ENCODE measurements at regions not wholly inside any gene's neighbourhood (a gene's known extent, or its start where the extent isn't known, plus 50 kb on each side); places are given as distances from the start of the nearest gene placed in this dataset.

DNA sequence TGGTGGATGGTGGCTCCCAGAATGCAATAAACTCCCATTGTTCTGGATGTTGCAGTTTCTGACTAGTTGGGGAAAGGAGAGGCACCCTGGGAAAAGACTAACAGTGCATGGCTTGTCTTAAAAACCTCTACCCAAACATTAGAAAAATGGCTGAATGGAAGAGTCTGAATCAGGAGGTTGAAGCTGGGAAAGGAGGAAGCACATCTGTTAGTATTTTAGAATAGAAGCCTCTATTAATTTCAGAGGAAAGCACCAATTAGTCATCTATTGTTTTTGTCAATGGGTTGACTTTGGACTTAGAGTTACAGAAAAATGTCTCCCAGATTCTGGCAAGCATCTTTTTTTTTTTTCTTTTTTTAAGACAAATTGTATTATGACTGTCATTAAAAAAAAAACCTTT, 56.1 kb upstream of the ELMO1 start:
- no peak for DNase-seq (ENCODE audit: low read depth)
- TF ChIP-seq, protein P1, sequence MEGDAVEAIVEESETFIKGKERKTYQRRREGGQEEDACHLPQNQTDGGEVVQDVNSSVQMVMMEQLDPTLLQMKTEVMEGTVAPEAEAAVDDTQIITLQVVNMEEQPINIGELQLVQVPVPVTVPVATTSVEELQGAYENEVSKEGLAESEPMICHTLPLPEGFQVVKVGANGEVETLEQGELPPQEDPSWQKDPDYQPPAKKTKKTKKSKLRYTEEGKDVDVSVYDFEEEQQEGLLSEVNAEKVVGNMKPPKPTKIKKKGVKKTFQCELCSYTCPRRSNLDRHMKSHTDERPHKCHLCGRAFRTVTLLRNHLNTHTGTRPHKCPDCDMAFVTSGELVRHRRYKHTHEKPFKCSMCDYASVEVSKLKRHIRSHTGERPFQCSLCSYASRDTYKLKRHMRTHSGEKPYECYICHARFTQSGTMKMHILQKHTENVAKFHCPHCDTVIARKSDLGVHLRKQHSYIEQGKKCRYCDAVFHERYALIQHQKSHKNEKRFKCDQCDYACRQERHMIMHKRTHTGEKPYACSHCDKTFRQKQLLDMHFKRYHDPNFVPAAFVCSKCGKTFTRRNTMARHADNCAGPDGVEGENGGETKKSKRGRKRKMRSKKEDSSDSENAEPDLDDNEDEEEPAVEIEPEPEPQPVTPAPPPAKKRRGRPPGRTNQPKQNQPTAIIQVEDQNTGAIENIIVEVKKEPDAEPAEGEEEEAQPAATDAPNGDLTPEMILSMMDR (IDR thresholded peaks at IDR 0.05; ENCODE audit: control insufficient read depth, extremely low read depth, insufficient read depth) = no peak
- H3K4me3 ChIP-seq (ENCODE audit: low read depth, low read length) = no peak overlapping the region

DNA sequence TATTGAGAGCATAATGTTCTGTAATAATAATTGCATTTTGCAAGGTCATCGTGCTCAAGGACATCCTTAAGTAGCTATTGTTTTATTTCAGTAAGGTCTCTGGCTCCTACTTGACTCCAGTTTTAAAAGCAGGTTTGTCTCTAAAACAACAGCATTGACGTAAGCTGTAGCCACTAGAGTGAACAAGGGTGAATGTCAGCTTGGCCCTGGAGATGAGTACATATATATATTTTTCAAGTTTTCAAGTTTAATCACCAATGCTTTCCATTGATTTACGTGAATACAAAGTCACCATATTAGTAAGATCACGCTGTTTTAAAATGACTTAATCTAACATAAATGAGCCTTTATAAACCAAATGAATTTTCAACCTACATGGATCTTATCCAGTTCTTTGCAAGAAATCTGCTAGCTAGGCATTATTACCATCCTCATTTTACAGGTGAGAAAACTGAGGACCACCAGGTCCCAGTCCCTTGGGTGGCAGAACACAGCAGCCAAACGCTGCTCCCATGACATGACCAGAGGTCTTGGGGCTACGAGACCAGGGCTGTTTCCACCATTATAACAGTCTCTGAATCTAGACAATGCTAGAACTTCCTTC, 57.2 kb upstream of the ELMO1 start:
- H3K4me3 ChIP-seq (ENCODE audit: low read depth, low read length) = no peak overlapping the region
- DNase-seq (ENCODE audit: low read depth) = no peak
- TF ChIP-seq, protein P1 (IDR thresholded peaks at IDR 0.05; ENCODE audit: control insufficient read depth, extremely low read depth, insufficient read depth) = no peak

DNA sequence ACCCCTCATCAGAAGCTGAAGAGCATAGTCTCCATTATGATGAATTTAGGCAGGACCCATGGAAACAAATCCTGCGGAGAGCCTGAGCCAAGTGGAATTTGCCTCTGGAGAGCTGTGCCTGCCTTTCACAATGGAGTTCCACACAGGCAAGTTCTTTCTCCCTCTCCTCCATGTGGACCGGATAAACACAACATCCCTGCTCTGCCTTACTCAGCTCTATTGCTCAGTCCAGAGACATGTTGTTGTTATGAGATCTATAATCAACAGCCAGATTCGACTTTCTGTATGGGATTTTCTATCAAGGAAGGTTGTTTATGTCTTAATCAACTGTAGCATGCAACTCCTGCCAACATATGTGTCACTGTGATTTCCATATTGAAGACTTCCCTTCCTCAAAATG, 59.5 kb upstream of the ELMO1 start:
- TF ChIP-seq, protein P1 (IDR thresholded peaks at IDR 0.05; ENCODE audit: control insufficient read depth, extremely low read depth, insufficient read depth) = no peak
- no peak overlapping the region for H3K4me3 ChIP-seq (ENCODE audit: low read depth, low read length)
- no peak for DNase-seq (ENCODE audit: low read depth)

DNA sequence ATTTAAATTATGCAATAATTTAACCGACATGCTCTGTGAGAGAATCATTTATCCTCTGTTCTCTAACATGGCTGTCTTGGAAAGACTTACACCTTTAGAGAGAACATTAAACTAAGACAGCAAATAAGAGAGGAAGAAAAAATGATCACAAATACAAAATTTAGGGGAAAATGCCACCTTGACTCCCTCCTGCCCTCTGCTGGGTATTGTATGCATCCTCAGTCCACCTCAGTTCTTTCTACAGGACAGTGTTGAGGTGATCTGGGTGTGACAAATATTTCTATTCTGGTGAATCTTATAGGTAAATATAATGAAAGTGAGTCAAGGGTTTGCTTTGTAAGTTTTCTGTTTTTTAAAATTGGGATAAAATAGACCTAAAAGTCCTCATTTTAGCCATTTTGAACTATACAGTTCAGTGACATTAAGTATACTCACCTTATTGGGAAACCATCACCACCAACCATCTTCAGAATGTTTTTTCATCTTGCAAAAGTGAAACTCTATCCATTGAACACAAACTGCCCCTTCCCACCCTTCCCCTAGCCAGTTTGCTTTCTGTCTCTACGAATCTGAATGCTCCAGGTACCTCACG, 61.5 kb upstream of the ELMO1 start:
- no peak for DNase-seq (ENCODE audit: low read depth)
- H3K4me3 ChIP-seq (ENCODE audit: low read depth, low read length) = no peak overlapping the region
- TF ChIP-seq, protein P1 (IDR thresholded peaks at IDR 0.05; ENCODE audit: control insufficient read depth, extremely low read depth, insufficient read depth) = peak; percentile 59

DNA sequence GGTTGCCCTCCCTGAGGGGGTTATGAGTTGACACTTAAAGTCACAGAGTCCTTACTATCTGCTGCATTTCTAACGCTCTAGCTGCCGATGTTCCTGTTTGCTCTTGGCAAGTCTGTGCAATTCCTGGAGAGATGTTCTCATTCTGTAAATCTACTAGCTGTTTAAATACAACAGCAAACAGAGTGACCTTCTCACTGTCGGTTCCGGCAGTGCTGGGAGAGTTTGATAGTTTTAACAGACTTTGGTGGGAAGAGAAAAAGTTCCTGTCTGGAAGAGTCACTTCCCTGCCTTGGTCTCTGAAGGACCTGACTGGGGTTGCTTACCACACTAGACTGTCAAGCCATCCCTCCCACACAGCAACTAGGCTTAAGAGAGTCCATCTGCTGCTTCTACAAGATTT, 63.3 kb upstream of the ELMO1 start:
- H3K4me3 ChIP-seq (ENCODE audit: low read depth, low read length) = peak overlapping the region; percentile 21; the same call in 1 of the 2 replicates

DNA sequence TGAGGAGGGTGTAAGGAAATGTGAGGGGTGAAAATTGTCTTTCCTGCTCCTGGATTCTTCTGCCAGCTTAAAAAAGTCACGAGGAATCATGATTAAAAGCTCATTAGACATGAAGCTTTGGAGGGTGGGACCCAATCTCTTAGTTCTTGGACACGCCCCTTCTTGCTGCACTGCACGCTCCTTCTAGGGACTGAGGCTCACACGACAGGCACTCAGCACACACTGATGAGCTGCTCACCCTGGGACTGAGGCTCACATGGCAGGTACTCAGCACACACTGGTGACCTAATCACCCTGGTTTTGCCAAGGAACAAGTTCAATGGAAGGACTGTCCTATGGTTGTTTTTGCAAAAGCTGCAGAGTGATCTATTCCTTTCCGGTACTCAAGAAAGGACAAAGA, 65.8 kb upstream of the ELMO1 start:
- DNase-seq (ENCODE audit: low read depth) = no peak
- no peak overlapping the region for H3K4me3 ChIP-seq (ENCODE audit: low read depth, low read length)
- TF ChIP-seq, protein P1 (IDR thresholded peaks at IDR 0.05; ENCODE audit: control insufficient read depth, extremely low read depth, insufficient read depth) = no peak

More for the DNA sequence above, 63.3 kb upstream of the ELMO1 start:
- TF ChIP-seq, protein P1 (IDR thresholded peaks at IDR 0.05; ENCODE audit: control insufficient read depth, extremely low read depth, insufficient read depth) = no peak
- peak; percentile 63 for DNase-seq (ENCODE audit: low read depth)

DNA sequence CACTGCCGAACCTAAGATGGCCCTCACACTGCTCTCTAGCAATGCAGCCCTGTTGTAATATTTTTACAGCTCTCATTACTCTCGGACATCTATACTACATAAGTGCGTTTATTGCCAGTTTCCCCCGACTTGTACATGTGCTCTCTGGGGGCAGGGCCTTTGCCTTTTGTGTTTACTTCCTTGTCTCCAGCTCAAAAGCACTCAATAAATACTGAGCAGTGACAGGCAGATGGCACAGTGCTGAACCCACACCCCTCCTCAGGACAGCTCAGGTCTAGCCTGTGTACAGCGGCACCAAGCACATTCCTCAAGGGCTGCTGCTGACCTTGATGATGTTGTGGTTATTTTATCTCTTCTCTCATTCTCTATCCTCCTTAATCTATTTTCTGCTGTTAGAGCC, 68.0 kb upstream of the ELMO1 start:
- DNase-seq (ENCODE audit: low read depth) = no peak
- TF ChIP-seq, protein P1 (IDR thresholded peaks at IDR 0.05; ENCODE audit: control insufficient read depth, extremely low read depth, insufficient read depth) = no peak
- H3K4me3 ChIP-seq (ENCODE audit: low read depth, low read length) = no peak overlapping the region
